MM.1S (cell line): ENCODE measurements at regions not wholly inside any gene's neighbourhood (a gene's known extent, or its start where the extent isn't known, plus 50 kb on each side); places are given as distances from the start of the nearest gene placed in this dataset.

Experiments
- DNase-seq: peaks from one replicate; pipeline ENCODE4 v3.0.0-alpha.2; 2015
- H2AFZ ChIP-seq: fragments of 300-600 bp; sonication (generic); 2 replicates; pipeline ENCODE4 v1.6.0; 2016; ENCODE audit warnings: antibody characterized with exemption, low read length
- H3F3A ChIP-seq: fragments of 300-600 bp; sonication (generic); 2 replicates; pipeline ENCODE4 v1.6.1; 2016; ENCODE audit warnings: mild to moderate bottlenecking, antibody characterized with exemption, low read length, moderate library complexity, mixed read lengths; ENCODE audit not compliant: insufficient read depth
- H3K27ac ChIP-seq: fragments of 300-600 bp; sonication (generic); 2 replicates; pipeline ENCODE4 v1.5.1; 2016; ENCODE audit warnings: mild to moderate bottlenecking, low read length
- H3K27me3 ChIP-seq: fragments of 300-600 bp; sonication (generic); replicated peaks from 2 replicates; pipeline ENCODE4 v1.6.0; 2016; ENCODE audit warnings: low read length; ENCODE audit not compliant: insufficient read depth
- H3K36me3 ChIP-seq: fragments of 300-600 bp; sonication (generic); replicated peaks from 2 replicates; pipeline ENCODE4 v1.6.1; 2016; ENCODE audit warnings: mild to moderate bottlenecking, low read length, mixed read lengths; ENCODE audit not compliant: insufficient read depth
- H3K4me1 ChIP-seq: fragments of 300-600 bp; sonication (generic); 2 replicates; pipeline ENCODE4 v1.6.1; 2016; ENCODE audit warnings: low read length, mixed read lengths
- H3K4me2 ChIP-seq: fragments of 300-600 bp; sonication (generic); 2 replicates; pipeline ENCODE4 v1.6.0; 2016; ENCODE audit warnings: low read depth, low read length
- H3K4me3 ChIP-seq: fragments of 300-600 bp; sonication (generic); 2 replicates; pipeline ENCODE4 v1.5.1; 2016; ENCODE audit warnings: low read length, mixed read lengths
- H3K79me2 ChIP-seq: fragments of 300-600 bp; sonication (generic); 2 replicates; pipeline ENCODE4 v1.6.1; 2016; ENCODE audit warnings: mixed run types, low read length, mixed read lengths
- H3K9ac ChIP-seq: fragments of 300-600 bp; sonication (generic); 2 replicates; pipeline ENCODE4 v1.6.1; 2016; ENCODE audit warnings: low read length, mixed read lengths
- H3K9me2 ChIP-seq: fragments of 300-600 bp; sonication (generic); replicated peaks from 2 replicates; pipeline ENCODE4 v1.6.1; 2016; ENCODE audit warnings: mild to moderate bottlenecking, low read length, mixed read lengths; ENCODE audit not compliant: insufficient read depth
- H3K9me3 ChIP-seq: fragments of 300-600 bp; sonication (generic); replicated peaks from 2 replicates; pipeline ENCODE4 v1.6.1; 2016; ENCODE audit warnings: mild to moderate bottlenecking, low read length, mixed read lengths; ENCODE audit not compliant: insufficient read depth
- H4K20me1 ChIP-seq: fragments of 300-600 bp; sonication (generic); 2 replicates; pipeline ENCODE4 v1.6.1; 2016; ENCODE audit warnings: mild to moderate bottlenecking, low read length, moderate library complexity, mixed read lengths; ENCODE audit not compliant: insufficient read depth
- EZH2 ChIP-seq: fragments of 300-600 bp; sonication (generic); optimal IDR thresholded peaks from 2 replicates; pipeline ENCODE3; 2017; ENCODE audit warnings: low read depth, mild to moderate bottlenecking, antibody characterized with exemption, low read length, mixed read lengths
- EZH2phosphoT487 ChIP-seq: fragments of 300-600 bp; sonication (generic); IDR thresholded peaks from 2 replicates; pipeline ENCODE4 v1.6.1; 2018; ENCODE audit warnings: antibody characterized with exemption, low read length
- TF ChIP-seq, protein P1 (sequence below): fragments of 300-600 bp; sonication (generic); IDR thresholded peaks from 2 replicates; pipeline ENCODE4 v1.5.1; 2016; ENCODE audit warnings: antibody characterized with exemption, low read length, mixed read lengths

DNA sequence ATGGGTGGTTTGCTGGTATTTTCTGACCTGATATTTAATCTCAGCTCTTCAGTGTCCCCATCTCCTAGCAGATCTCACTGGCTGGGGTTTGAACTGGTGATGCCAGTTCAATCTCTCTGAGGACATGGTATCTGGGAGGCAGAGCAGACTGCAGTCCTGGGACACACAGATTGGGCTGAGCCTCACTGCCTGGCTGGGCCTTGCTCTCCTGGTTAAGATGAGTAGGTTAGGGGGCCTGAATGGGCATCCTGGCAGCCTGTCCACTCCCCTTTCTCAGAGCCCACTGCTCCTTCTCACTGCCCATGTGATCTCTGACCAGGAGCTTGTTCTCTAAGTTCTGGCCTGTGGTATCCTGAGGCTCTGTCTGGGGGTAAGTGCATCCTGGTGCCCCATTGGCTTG lies 363.4 kb downstream of the GLRX3 start:
- H3K4me2 ChIP-seq: no peak overlapping the region
- H3K27ac ChIP-seq: no peak overlapping the region
- no peaks in the 10 kb centered on the region for H3K79me2 ChIP-seq
- H3K4me1 ChIP-seq: no peaks in the 10 kb centered on the region
- no peaks in the 10 kb centered on the region for H4K20me1 ChIP-seq
- no peaks in the 10 kb centered on the region for H3K9me2 ChIP-seq
- no peaks in the 10 kb centered on the region for H3K9me3 ChIP-seq
- H2AFZ ChIP-seq: no peak overlapping the region
- H3K4me3 ChIP-seq: no peak overlapping the region
- no peaks in the 10 kb centered on the region for H3K36me3 ChIP-seq
- H3K27me3 ChIP-seq: no peaks in the 10 kb centered on the region
- H3K9ac ChIP-seq: no peak overlapping the region
- no peaks in the 10 kb centered on the region for H3F3A ChIP-seq
- no peak for DNase-seq
- no peak for TF ChIP-seq EZH2
- TF ChIP-seq, protein P1, sequence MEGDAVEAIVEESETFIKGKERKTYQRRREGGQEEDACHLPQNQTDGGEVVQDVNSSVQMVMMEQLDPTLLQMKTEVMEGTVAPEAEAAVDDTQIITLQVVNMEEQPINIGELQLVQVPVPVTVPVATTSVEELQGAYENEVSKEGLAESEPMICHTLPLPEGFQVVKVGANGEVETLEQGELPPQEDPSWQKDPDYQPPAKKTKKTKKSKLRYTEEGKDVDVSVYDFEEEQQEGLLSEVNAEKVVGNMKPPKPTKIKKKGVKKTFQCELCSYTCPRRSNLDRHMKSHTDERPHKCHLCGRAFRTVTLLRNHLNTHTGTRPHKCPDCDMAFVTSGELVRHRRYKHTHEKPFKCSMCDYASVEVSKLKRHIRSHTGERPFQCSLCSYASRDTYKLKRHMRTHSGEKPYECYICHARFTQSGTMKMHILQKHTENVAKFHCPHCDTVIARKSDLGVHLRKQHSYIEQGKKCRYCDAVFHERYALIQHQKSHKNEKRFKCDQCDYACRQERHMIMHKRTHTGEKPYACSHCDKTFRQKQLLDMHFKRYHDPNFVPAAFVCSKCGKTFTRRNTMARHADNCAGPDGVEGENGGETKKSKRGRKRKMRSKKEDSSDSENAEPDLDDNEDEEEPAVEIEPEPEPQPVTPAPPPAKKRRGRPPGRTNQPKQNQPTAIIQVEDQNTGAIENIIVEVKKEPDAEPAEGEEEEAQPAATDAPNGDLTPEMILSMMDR: no peak
- TF ChIP-seq EZH2phosphoT487: no peak

DNA sequence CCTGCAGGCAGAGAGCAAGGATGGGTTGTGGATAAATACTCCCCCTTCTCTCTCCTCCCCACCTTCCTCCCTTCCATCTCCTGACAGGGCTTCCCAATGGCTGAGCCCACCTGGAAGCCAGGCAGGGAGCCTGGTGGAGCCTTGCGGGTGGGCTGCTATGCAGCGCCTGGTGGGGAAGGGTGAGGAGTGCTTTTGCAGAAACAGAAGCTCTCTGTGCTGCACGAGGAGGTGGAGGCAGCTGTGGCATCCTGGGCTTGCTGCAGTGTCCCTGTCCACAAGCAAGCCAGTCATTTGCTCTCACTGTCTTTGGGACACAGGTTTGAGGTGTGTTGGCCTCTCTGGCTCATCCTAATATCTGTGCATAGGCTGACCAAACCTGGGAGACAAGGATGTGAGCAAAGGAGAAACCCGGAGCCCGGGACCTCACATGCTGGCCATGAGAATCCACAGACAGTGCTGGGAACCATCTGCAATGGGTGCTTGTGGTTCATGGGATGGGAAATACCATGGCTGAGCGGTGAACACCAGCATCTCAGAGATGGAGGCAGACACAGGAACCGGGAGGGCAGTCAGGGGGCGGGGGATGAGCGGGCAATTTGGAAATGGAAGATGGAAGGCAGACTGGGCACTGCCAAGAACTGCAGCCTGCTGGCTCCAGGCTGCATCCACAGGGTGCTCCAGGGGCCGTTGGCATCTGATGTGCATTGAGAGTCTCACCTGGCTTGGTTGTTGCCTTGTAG lies 364.2 kb downstream of the GLRX3 start:
- DNase-seq: no peak
- Histone ChIP-seq H3K4me2 (no peak overlapping the region), H3K9me3 (no peaks in the 10 kb centered on the region), H3K4me3 (no peak overlapping the region), H3F3A (no peaks in the 10 kb centered on the region), H3K9me2 (no peaks in the 10 kb centered on the region), H4K20me1 (no peaks in the 10 kb centered on the region), H3K27ac (no peak overlapping the region), H3K4me1 (no peaks in the 10 kb centered on the region), H3K36me3 (no peaks in the 10 kb centered on the region), H2AFZ (no peak overlapping the region), H3K9ac (no peak overlapping the region), H3K27me3 (no peaks in the 10 kb centered on the region), H3K79me2 (no peaks in the 10 kb centered on the region)
- TF ChIP-seq, protein P1: no peak

DNA sequence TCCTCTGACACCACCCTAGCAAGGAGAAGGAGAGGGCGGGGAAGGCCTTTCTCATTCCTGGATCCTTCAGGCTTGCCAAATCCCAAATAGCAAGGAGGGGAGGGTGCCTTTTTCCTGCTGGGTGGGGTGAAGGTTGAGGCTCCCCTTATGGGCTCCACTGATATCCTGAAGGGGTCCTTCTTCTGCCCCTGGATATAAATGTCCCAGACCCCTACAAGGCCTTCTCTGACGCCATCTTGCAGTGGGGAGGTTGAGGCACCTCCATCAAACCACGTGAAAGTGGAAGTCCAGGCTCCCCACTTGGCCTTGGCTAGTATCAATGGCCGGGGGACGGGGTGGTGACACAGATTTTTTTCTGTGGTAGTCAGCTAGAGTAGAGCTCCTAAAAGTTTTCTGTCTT lies 371.3 kb downstream of the GLRX3 start:
- DNase-seq: no peak
- no peak for TF ChIP-seq EZH2
- TF ChIP-seq, protein P1: no peak
- Histone ChIP-seq H3K4me1 (peaks cover 5% of the 10 kb centered on the region), H3K4me3 (no peak overlapping the region), H3K9me2 (no peaks in the 10 kb centered on the region), H3K79me2 (no peaks in the 10 kb centered on the region), H4K20me1 (no peaks in the 10 kb centered on the region), H3K27me3 (no peaks in the 10 kb centered on the region), H3K9me3 (no peaks in the 10 kb centered on the region), H3K27ac (no peak overlapping the region), H3F3A (no peaks in the 10 kb centered on the region; the same call in 1 of the 2 replicates), H3K9ac (no peak overlapping the region), H2AFZ (no peak overlapping the region), H3K4me2 (no peak overlapping the region), H3K36me3 (no peaks in the 10 kb centered on the region)
